ENCODE measurements at regions not wholly inside any gene's neighbourhood (a gene's known extent, or its start where the extent isn't known, plus 50 kb on each side); places are given as distances from the start of the nearest gene placed in this dataset.

GRCh38 chr6:155994086-155994485 lies 538.4 kb upstream of the NOX3 start:
- TF ChIP-seq CTCF (conservative IDR thresholded peaks at IDR 0.05; ENCODE audit: low read depth in 2 of 2) (no peak), NANOG (IDR thresholded peaks at IDR 0.05; ENCODE audit: borderline replicate concordance) (no peak), ZNF331 (CRISPR knock-in tag; IDR thresholded peaks at IDR 0.05; ENCODE audit: low read depth) (no peak), POLR2AphosphoS5 (IDR thresholded peaks at IDR 0.05; ENCODE audit: low read depth) (no peak), EZH2 (IDR thresholded peaks at IDR 0.05; ENCODE audit: low read depth, unreplicated experiment) (no peak), EZH2phosphoT487 (IDR thresholded peaks at IDR 0.05; ENCODE audit: unreplicated experiment) (no peak), REST (IDR thresholded peaks at IDR 0.05; ENCODE audit: unreplicated experiment) (no peak), CREB1 (CRISPR knock-in tag; IDR thresholded peaks at IDR 0.05; ENCODE audit: low read depth) (no peak), JUNB (IDR thresholded peaks at IDR 0.05; ENCODE audit: unreplicated experiment) (no peak), STAT1 (IDR thresholded peaks at IDR 0.05; ENCODE audit: unreplicated experiment) (no peak), ETS1 (IDR thresholded peaks at IDR 0.05) (no peak), ZNF114 (CRISPR knock-in tag; IDR thresholded peaks at IDR 0.05) (no peak)

Measured in GM23338 (cell line).